Activated naive CD8-positive, alpha-beta T cell treated with anti-CD3 and anti-CD28 coated beads, Interleukin-2, amount 10 ng/mL, durations not matched to agents 7 days and 5 days (primary cell): ENCODE measurements at regions not wholly inside any gene's neighbourhood (a gene's known extent, or its start where the extent isn't known, plus 50 kb on each side); places are given as distances from the start of the nearest gene placed in this dataset.
"Not testable (repeated sequence)": the region's sequence is repeated elsewhere in the genome, so short reads cannot be mapped to it uniquely, and the experiment has no call there.

Experiments
- ATAC-seq: fragments of 150-1000 bp; cut with Tn5 transposase; one replicate; pipeline ENCODE4 v1.10.0; 2021; ENCODE audit warnings: low read depth, moderate library complexity
- POLR2A ChIA-PET: fragments of 350-600 bp; sonication (Branson Sonifier 250); formaldehyde crosslinking; loops from one replicate; lab custom pipeline; 2021; ENCODE audit warnings: antibody characterized with exemption; lab: Charles Lee
- DNase-seq: peaks from one replicate; pipeline ENCODE4 v3.0.0; 2021
- H3K27ac Mint-ChIP-seq: one replicate; pipeline ENCODE4 v1.8.0; 2022; ENCODE audit warnings: mild to moderate bottlenecking, mixed read lengths
- H3K27me3 Mint-ChIP-seq: one replicate; pipeline ENCODE4 v1.8.0; 2022; ENCODE audit warnings: mild to moderate bottlenecking, moderate library complexity, mixed read lengths
- H3K36me3 Mint-ChIP-seq: one replicate; pipeline ENCODE4 v1.8.0; 2021; ENCODE audit warnings: mild to moderate bottlenecking, mixed read lengths
- H3K4me1 Mint-ChIP-seq: one replicate; pipeline ENCODE4 v1.8.0; 2021; ENCODE audit warnings: mixed read lengths
- H3K4me3 Mint-ChIP-seq: one replicate; pipeline ENCODE4 v1.8.0; 2022; ENCODE audit warnings: mild to moderate bottlenecking, moderate library complexity, mixed read lengths
- H3K9me3 Mint-ChIP-seq: one replicate; pipeline ENCODE4 v1.8.0; 2021; ENCODE audit warnings: mixed read lengths

DNA sequence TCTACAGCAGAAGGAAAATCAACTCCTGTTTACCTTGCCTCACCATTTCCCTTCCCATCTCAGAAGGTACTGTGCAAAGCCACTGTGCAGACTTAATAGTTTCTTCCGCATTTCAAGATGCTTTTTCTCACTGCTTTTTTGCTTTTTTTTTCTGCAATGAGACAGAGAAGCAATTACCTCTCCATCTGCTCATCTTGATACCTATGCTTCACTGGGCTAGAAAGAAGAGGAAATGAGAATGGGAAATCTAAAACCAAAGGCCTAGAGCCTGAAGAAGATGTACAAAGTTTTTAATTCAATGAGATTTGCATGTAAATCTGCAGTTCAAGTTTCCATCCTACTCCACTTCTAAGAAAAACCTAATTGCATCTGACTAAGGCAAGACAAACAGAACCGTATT is 238.1 kb upstream of the SETMAR start:
- Mint-ChIP-seq H3K9me3 (no peaks in the 10 kb centered on the region), H3K27me3 (no peaks in the 10 kb centered on the region), H3K4me1 (no peaks in the 10 kb centered on the region), H3K4me3 (no peak overlapping the region), H3K36me3 (no peaks in the 10 kb centered on the region), H3K27ac (no peak overlapping the region)
- POLR2A ChIA-PET, result no interaction called here
- ATAC-seq, result no peak
- no peak for DNase-seq

DNA sequence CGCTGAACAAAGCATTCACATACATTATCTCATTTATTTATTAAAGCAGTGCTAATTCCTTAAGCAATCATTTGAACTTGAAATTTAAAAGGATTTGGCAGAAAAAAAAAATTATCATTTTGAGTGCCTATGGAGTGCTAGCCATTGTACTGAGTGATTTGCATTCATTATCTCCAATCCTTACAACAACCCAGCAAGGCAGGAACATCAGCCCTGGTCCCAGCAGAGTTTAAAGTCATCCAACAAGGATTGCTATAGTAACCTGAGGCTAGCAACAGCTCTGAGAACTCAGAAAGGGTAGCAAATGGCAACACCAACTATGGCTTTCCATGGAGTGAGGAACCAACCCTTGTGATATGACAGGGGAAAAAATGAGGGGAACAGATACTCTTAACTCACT is 237.6 kb upstream of the SETMAR start:
- no peaks in the 10 kb centered on the region for H3K9me3 Mint-ChIP-seq
- no peak for ATAC-seq
- POLR2A ChIA-PET, result no interaction called here

DNA sequence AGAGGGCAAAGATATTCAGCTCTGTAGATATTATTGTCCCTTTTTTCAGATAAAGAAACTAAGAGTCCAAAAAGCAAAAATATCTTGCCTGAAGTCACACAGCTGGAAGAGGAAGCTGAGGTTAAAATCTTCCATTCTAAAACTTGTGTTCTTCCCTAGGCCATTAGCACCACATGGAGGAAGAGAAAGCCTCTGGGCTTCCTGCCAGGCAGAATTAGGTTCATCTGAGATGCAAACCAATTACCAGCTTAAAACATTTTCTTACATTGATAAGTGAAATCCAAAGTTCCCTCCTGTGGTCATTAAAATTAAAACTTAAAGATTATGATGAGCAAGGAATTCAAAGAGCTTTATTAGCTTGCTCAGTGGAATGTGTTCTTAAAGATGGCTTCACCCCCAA is 235.3 kb upstream of the SETMAR start:
- no peaks in the 10 kb centered on the region for H3K4me1 Mint-ChIP-seq
- ATAC-seq (no peak), DNase-seq (no peak)
- peaks cover 3% of the 10 kb centered on the region for H3K9me3 Mint-ChIP-seq
- H3K36me3 Mint-ChIP-seq, result no peaks in the 10 kb centered on the region
- POLR2A ChIA-PET, result no interaction called here
- H3K27ac Mint-ChIP-seq, result no peak overlapping the region
- no peaks in the 10 kb centered on the region for H3K27me3 Mint-ChIP-seq
- H3K4me3 Mint-ChIP-seq, result no peak overlapping the region

More for the DNA sequence above, 237.6 kb upstream of the SETMAR start:
- no peaks in the 10 kb centered on the region for H3K27me3 Mint-ChIP-seq
- H3K36me3 Mint-ChIP-seq, result no peaks in the 10 kb centered on the region
- DNase-seq, result no peak
- no peaks in the 10 kb centered on the region for H3K4me1 Mint-ChIP-seq
- H3K27ac Mint-ChIP-seq, result no peak overlapping the region
- no peak overlapping the region for H3K4me3 Mint-ChIP-seq

DNA sequence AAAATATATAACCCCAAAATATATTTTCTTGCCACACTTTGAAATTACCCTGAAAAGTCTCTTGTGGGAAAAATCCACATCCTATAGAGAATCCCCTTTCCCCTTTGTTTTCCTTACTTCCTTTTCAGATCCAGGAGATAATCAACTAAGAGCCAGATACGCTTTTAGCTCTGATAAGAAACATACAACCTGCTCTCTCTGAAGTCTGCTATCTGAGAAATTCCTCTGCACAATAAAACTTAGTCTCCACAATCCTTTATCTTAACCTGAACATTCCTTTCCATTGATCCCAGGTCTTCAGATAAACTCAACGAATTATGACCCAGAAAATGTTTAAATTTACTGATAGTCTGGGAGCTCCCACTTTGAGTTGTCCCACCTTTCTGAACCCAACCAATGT is 233.4 kb upstream of the SETMAR start:
- DNase-seq (no peak), ATAC-seq (no peak)
- H3K36me3 Mint-ChIP-seq, result no peaks in the 10 kb centered on the region
- no peak overlapping the region for H3K27ac Mint-ChIP-seq
- no peak overlapping the region for H3K4me3 Mint-ChIP-seq
- peaks cover 3% of the 10 kb centered on the region for H3K9me3 Mint-ChIP-seq
- no peaks in the 10 kb centered on the region for H3K27me3 Mint-ChIP-seq
- POLR2A ChIA-PET, result no interaction called here
- H3K4me1 Mint-ChIP-seq, result no peaks in the 10 kb centered on the region

DNA sequence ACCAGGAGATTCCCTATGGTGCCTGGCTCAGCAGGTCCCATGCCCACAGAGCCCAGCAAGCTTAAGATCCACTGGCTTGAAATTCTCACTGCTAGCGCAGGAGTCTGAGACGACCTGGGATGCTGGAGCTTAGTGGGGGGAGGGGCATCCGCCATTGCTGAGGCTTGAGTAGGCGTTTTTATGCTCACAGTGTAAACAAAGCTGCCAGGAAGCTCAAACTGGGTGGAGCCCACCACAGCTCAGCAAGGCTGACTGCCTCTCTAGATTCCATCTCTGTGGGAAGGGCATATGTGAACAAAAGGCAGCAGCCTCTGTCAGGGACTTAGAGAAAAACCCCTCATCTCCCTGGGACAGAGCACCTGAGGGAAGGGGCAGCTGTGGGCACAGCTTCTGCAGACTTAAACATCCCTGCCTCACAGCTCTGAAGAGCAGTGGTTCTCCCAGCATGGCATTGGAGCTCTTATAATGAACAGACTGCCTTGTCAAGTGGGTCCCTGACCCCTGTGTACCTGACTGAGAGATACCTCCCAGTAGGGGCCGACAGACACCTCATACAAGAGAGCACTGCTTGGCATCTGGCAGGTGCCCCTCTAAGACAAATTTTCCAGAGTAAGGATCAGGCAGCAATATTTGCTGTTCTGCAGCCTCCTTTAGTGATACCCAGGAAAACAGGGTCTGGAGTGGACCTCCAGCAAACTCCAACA is 231.5 kb upstream of the SETMAR start:
- Mint-ChIP-seq H3K27ac (no peak overlapping the region), H3K4me3 (no peak overlapping the region), H3K4me1 (no peaks in the 10 kb centered on the region), H3K27me3 (no peaks in the 10 kb centered on the region), H3K9me3 (peaks cover 6% of the 10 kb centered on the region), H3K36me3 (no peaks in the 10 kb centered on the region)
- ATAC-seq (no peak), DNase-seq (no peak)
- POLR2A ChIA-PET, result no interaction called here

DNA sequence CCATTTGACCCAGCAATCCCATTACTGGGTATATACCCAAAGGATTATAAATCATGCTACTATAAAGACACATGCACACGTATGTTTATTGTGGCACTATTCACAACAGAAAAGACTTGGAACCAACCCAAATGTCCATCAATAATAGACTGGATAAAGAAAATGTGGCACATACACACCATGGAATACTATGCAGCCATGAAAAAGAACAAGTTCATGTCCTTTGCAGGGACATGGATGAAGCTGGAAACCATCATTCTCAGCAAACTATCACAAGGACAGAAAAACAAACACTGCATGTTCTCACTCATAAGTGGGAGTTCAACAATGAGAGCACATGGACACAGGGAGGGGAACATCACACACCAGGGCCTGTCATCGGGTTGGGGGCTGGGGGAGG is 225.9 kb upstream of the SETMAR start:
- H3K4me1 Mint-ChIP-seq, H3K27ac Mint-ChIP-seq, H3K27me3 Mint-ChIP-seq, DNase-seq, POLR2A ChIA-PET, H3K36me3 Mint-ChIP-seq, ATAC-seq, H3K4me3 Mint-ChIP-seq: not testable (repeated sequence)
- peaks cover 12% of the 10 kb centered on the region for H3K9me3 Mint-ChIP-seq

DNA sequence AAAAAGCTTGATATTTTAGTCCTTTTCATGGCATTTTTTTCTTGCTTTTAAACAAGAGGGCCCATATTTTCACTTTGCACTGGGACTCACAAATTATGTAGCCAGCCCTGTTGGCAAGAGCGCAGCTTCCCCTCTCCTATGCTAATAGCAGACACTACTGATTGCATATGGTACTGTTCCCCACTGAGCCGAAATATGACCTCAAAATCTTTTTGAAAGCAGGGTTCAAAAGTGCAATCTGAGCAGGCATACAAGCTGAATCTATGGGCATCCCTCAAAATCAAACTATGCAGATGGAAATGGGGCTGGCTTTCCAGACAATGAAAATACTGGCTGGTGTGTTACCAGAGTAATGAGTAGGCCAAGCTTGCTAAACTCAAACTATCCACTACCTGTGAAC is 225.2 kb upstream of the SETMAR start:
- DNase-seq (no peak), ATAC-seq (no peak)
- no peaks in the 10 kb centered on the region for H3K4me1 Mint-ChIP-seq
- POLR2A ChIA-PET, result no interaction called here
- no peak overlapping the region for H3K4me3 Mint-ChIP-seq
- no peak overlapping the region for H3K27ac Mint-ChIP-seq
- no peaks in the 10 kb centered on the region for H3K36me3 Mint-ChIP-seq
- H3K27me3 Mint-ChIP-seq, result no peaks in the 10 kb centered on the region
- H3K9me3 Mint-ChIP-seq, result peaks cover 9% of the 10 kb centered on the region

DNA sequence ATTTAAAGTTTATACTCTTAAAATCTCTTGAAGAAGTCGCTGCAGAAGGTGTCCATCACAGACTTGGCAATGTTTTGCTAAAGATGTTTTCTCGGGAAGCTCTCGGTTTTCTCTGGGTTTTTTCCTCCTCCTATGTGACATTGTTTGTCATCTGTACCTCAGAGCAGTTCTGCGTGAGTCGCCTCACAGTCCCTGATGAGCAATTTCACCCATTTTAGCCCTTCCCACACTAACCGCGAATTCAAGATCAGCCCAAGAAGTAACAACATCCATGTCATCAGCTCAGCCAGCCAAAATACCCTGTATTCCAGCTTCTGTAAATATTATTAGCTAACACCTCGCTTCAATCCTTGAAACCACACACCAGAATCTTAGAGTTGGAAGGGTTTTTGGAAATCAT is 224.3 kb upstream of the SETMAR start:
- ATAC-seq (no peak), DNase-seq (no peak)
- no peaks in the 10 kb centered on the region for H3K4me1 Mint-ChIP-seq
- POLR2A ChIA-PET, result no interaction called here
- no peak overlapping the region for H3K4me3 Mint-ChIP-seq
- peaks cover 9% of the 10 kb centered on the region for H3K9me3 Mint-ChIP-seq
- H3K27me3 Mint-ChIP-seq, result no peaks in the 10 kb centered on the region
- no peak overlapping the region for H3K27ac Mint-ChIP-seq
- no peaks in the 10 kb centered on the region for H3K36me3 Mint-ChIP-seq

DNA sequence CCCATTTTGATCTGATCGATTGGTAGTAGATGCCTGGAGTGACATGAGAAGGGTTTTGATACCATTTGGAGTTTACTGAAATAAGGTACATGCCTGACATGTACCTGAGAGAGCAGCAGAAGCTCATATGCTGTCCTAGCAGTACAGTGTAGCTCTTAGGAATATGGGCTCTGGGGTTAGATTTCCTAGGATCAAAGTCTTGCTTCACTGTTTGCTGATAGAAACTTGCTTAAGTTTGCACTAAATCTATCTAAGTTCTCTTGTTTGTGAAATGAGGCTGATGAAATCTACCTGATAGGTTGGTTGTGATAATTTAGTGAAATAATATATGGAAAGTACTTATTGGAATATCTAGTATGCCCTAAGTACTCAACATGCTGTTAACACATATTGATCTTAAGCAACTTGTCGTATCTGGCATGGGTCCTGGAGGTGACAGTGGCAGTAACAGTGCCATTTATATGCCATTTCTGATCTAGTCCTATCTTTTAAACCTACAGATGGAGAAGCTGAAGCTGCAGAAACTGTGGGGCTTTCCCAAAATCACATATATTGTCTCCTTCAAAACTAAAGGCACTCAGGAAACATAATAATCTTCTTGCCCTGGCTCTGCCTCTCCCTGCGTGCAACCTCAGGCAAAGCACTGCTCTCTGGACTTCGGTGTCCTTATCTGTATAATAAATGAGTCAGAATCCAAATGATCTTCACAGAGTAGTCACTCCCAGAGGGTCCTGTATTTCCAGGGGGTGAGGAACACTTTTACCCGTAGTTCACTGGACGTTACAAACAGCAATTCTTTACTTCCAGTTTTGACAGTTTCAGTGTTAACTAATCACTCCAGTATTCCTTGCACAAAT is 223.6 kb upstream of the SETMAR start:
- POLR2A ChIA-PET, result no interaction called here
- H3K4me3 Mint-ChIP-seq, result no peak overlapping the region
- H3K27me3 Mint-ChIP-seq, result no peaks in the 10 kb centered on the region
- no peak for DNase-seq
- ATAC-seq, result no peak
- peaks cover 9% of the 10 kb centered on the region for H3K9me3 Mint-ChIP-seq
- no peaks in the 10 kb centered on the region for H3K4me1 Mint-ChIP-seq
- H3K36me3 Mint-ChIP-seq, result no peaks in the 10 kb centered on the region
- H3K27ac Mint-ChIP-seq, result no peak overlapping the region

DNA sequence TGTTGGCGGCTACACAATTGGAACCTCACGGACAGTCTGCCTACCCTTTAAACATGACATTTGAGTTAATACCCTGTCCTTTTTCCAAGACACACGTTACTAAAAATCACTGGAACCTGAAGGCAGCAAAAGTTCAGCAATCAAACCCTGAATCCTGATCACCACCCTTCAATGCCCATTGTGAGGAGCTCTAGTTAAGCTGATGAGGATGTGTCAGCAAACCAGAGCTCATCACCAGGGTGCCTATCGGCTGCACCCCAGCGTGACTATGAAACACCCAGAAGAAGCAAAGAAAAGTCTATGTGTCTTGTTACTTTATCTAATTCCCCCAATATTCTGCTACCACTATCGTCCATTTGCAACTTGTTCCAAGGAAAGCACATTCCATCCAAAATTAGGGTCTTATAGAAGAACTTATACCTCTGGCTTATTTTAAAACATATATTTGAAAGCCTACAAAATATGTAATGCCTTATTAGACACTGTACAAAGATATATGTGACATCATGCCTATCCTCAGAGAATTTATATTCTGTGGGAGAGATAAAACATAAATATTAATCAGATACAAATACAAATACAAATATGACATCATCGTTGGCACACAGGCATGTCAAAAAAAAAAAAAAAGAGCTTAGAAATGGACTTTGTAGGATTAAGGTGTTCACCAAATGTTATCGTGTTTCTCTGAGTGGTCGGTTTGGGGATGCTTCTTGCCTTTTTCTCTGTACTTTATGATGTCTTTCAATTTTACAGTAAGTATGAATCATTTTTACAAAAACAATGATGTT is 219.7 kb upstream of the SETMAR start:
- no peaks in the 10 kb centered on the region for H3K36me3 Mint-ChIP-seq
- H3K4me3 Mint-ChIP-seq, result no peak overlapping the region
- POLR2A ChIA-PET, result no interaction called here
- no peak overlapping the region for H3K27ac Mint-ChIP-seq
- no peak for ATAC-seq
- no peaks in the 10 kb centered on the region for H3K27me3 Mint-ChIP-seq
- no peaks in the 10 kb centered on the region for H3K4me1 Mint-ChIP-seq
- DNase-seq, result no peak
- no peaks in the 10 kb centered on the region for H3K9me3 Mint-ChIP-seq

DNA sequence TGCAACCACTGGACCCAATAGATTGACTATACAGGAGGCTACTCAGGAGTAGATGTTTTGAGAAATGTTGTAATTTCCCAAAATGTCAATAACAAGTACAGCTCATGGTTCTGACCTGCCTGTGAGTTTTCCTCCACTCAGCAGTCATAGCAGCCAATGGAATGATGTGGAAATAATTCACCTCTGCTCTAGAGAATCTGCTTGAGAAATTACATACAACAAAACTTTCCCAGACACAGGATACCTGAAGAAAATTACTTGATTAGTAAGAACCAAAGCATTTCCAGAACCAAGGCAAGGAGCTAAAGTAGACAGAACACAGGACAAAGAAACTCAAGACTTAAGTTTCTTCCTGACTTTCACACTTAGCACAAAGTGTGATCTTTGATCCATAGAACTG is 218.9 kb upstream of the SETMAR start:
- no peak for DNase-seq
- ATAC-seq, result no peak
- no peaks in the 10 kb centered on the region for H3K27me3 Mint-ChIP-seq
- no peaks in the 10 kb centered on the region for H3K9me3 Mint-ChIP-seq
- no peak overlapping the region for H3K27ac Mint-ChIP-seq
- no peak overlapping the region for H3K4me3 Mint-ChIP-seq
- no peaks in the 10 kb centered on the region for H3K4me1 Mint-ChIP-seq
- POLR2A ChIA-PET, result no interaction called here
- no peaks in the 10 kb centered on the region for H3K36me3 Mint-ChIP-seq

DNA sequence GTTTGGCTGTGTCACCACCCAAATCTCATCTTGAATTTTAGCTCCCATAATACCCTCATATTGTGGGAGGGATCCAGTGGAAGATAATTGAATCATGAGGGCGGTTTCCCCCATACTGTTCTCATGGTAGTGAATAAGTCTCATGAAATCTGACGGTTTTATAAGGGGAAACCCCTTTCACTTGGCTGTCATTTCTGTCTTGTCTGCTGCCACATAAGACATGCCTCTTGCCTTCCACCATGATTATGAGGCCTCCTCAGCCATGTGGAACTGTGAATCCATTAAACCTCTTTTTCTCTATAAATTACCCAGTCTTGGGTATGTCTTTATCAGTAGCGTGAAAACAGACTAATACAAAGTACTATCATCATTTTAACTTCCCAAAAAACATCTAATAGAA is 216.5 kb upstream of the SETMAR start:
- H3K36me3 Mint-ChIP-seq, POLR2A ChIA-PET, DNase-seq, H3K27me3 Mint-ChIP-seq, H3K9me3 Mint-ChIP-seq, H3K27ac Mint-ChIP-seq, ATAC-seq, H3K4me3 Mint-ChIP-seq, H3K4me1 Mint-ChIP-seq: not testable (repeated sequence)

DNA sequence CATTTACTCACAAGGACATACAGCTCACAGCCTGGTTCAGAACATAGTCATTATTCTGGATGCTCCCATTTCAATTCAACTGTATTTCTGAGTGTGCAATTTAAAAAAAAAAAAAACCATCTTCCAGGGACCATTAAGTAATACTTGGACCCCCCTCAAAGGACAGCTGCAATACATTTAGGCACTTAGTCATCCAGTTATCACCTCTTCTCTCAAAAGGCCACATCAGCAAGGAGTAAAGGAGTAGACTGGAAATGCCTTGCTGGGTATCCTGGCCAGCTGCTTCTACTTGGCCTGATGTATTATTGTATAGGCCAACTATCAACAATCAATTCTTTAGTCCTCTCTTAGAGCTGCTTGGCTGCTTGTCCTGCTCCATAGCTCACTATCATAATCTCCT is 211.4 kb upstream of the SETMAR start:
- no peak overlapping the region for H3K27ac Mint-ChIP-seq
- POLR2A ChIA-PET, result no interaction called here
- no peaks in the 10 kb centered on the region for H3K36me3 Mint-ChIP-seq
- H3K4me1 Mint-ChIP-seq, result no peaks in the 10 kb centered on the region
- H3K9me3 Mint-ChIP-seq, result no peaks in the 10 kb centered on the region
- no peak overlapping the region for H3K4me3 Mint-ChIP-seq
- no peak for DNase-seq
- no peak for ATAC-seq
- no peaks in the 10 kb centered on the region for H3K27me3 Mint-ChIP-seq
